ENCODE measurements at regions not wholly inside any gene's neighbourhood (a gene's known extent, or its start where the extent isn't known, plus 50 kb on each side); places are given as distances from the start of the nearest gene placed in this dataset.
"Not testable (repeated sequence)": the region's sequence is repeated elsewhere in the genome, so short reads cannot be mapped to it uniquely, and the experiment has no call there.

DNA sequence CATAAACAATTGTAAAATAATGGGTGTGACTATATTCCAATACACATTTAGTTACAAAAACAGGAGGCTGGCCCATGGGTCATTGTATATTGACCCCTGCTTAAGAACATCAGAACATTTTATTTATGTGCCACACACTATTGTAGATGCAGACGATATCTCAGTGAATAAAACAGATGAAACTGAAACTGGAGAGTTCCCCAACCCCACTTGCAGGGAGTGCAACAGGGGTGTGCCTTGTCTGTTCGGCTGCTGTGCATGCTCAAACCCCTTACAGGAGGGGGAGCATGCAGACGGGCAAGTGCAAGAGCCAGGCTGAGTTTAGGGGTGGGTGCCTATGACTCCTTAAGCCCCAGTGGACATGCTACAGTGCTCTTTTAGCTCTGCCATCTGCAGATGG lies 509.6 kb downstream of the IGSF11 start:
- Mint-ChIP-seq H3K27me3 (no peaks in the 10 kb centered on the region), H3K4me3 (no peak overlapping the region), H3K4me1 (no peaks in the 10 kb centered on the region), H3K27ac (no peak overlapping the region), H3K36me3 (ENCODE audit: low read depth) (no peaks in the 10 kb centered on the region), H3K9me3 (peaks cover under 1% of the 10 kb centered on the region)
- intact Hi-C loops (cut with micrococcal nuclease) = no loop called here
- ATAC-seq (ENCODE audit: low read depth) (no peak), DNase-seq (no peak)
- ChIA-PET POLR2A (no interaction called here), CTCF (no interaction called here)
- TF ChIP-seq, protein P1, sequence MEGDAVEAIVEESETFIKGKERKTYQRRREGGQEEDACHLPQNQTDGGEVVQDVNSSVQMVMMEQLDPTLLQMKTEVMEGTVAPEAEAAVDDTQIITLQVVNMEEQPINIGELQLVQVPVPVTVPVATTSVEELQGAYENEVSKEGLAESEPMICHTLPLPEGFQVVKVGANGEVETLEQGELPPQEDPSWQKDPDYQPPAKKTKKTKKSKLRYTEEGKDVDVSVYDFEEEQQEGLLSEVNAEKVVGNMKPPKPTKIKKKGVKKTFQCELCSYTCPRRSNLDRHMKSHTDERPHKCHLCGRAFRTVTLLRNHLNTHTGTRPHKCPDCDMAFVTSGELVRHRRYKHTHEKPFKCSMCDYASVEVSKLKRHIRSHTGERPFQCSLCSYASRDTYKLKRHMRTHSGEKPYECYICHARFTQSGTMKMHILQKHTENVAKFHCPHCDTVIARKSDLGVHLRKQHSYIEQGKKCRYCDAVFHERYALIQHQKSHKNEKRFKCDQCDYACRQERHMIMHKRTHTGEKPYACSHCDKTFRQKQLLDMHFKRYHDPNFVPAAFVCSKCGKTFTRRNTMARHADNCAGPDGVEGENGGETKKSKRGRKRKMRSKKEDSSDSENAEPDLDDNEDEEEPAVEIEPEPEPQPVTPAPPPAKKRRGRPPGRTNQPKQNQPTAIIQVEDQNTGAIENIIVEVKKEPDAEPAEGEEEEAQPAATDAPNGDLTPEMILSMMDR (IDR thresholded peaks at IDR 0.05) = no peak

DNA sequence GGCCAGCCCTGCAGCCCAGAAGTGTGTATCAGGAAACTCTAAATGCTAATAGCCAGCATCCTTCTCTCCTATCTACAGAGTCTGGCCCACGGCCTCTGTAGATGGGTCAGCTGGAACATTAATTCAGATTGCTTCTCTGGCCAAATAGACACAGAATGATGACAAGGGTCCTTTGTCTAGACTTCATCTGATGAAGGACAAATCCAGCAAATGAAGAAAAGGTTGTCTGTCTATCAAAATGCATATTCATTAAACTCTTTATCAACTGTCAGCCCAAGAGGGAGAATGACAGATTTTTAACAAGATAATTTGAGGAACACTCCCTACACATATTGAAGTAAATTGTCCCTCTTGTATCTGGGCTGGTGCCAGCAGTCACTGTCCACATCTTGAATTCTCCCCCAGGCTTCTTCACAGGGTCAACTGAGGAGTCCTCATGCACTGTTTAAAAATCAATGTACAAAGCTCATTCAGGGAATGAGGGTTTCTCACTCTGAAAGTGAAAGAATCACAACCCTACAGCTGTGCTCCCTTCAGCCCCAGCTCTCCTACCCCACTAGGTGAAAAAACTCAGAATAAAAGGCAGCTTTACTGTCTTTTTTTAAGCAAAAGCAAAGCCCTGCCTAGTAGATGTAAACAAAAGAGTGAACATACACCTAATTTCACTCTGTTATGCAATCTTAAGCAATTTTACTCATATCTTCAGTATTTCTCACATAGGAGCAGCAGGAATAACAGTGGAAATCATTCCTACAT lies 507.7 kb downstream of the IGSF11 start:
- ChIA-PET CTCF (no interaction called here), POLR2A (no interaction called here)
- no peak for ATAC-seq (ENCODE audit: low read depth)
- intact Hi-C loops (cut with micrococcal nuclease) = no loop called here
- TF ChIP-seq, protein P1 (IDR thresholded peaks at IDR 0.05) = no peak
- H3K9me3 Mint-ChIP-seq = peaks cover 4% of the 10 kb centered on the region
- DNase-seq = no peak
- H3K4me3 Mint-ChIP-seq = no peak overlapping the region
- no peaks in the 10 kb centered on the region for H3K36me3 Mint-ChIP-seq (ENCODE audit: low read depth)
- no peaks in the 10 kb centered on the region for H3K27me3 Mint-ChIP-seq
- no peak overlapping the region for H3K27ac Mint-ChIP-seq
- no peaks in the 10 kb centered on the region for H3K4me1 Mint-ChIP-seq

DNA sequence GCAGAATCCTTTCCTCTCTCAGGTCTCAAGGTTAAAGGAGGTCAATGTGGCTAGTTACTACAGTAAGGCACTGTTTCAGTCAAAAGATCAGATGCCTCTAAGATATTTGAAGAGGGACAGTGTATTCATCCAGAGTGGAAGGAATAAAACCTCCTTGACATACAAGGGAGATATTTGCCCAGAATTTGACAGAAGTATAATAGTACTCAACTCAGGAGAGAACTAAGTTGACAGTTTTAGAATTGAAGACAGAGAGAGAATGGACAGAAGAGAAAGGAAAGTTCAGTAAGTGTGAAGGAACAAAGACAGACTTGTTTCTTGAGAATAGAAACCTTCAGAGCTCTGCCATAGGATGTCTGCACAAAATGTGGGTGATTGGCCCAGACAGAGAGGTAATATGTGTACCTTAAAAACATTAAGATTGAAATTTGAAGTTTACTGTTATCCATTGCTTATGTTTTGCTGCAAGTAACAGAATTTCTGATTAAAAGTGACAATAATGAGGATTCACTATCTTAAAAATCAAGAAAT lies 507.1 kb downstream of the IGSF11 start:
- no peaks in the 10 kb centered on the region for H3K4me1 Mint-ChIP-seq

DNA sequence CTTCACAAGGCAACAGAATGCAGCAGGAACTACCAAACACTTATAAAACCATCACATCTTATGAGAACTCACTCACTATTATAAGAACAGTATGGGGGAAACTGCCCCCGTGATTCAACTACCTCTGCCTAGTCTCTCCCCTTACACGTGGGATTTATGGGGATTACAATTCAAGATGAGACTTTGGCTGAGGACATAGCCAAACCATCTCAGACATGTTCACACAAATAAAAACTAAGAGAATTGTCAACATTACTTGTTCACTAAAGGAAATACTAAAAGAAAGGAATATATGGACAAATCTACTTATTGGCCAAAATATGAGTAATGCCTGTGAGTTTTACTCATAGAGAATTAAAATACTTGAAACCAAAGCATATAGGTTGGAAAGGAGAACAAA lies 505.1 kb downstream of the IGSF11 start:
- TF ChIP-seq, protein P1 (IDR thresholded peaks at IDR 0.05) = no peak
- H3K4me3 Mint-ChIP-seq = no peak overlapping the region
- H3K27ac Mint-ChIP-seq = no peak overlapping the region
- no peaks in the 10 kb centered on the region for H3K4me1 Mint-ChIP-seq
- ChIA-PET POLR2A (no interaction called here), CTCF (no interaction called here)
- peaks cover 4% of the 10 kb centered on the region for H3K9me3 Mint-ChIP-seq
- ATAC-seq (ENCODE audit: low read depth) (no peak), DNase-seq (no peak)
- intact Hi-C loops (cut with micrococcal nuclease) = no loop called here
- no peaks in the 10 kb centered on the region for H3K36me3 Mint-ChIP-seq (ENCODE audit: low read depth)
- H3K27me3 Mint-ChIP-seq = no peaks in the 10 kb centered on the region

More for the DNA sequence above, 507.1 kb downstream of the IGSF11 start:
- peaks cover 4% of the 10 kb centered on the region for H3K9me3 Mint-ChIP-seq
- ATAC-seq (ENCODE audit: low read depth) = no peak
- DNase-seq = no peak
- intact Hi-C loops (cut with micrococcal nuclease) = no loop called here
- ChIA-PET POLR2A (no interaction called here), CTCF (no interaction called here)
- no peak overlapping the region for H3K27ac Mint-ChIP-seq
- no peak overlapping the region for H3K4me3 Mint-ChIP-seq
- H3K27me3 Mint-ChIP-seq = no peaks in the 10 kb centered on the region
- TF ChIP-seq, protein P1 (IDR thresholded peaks at IDR 0.05) = no peak
- H3K36me3 Mint-ChIP-seq (ENCODE audit: low read depth) = no peaks in the 10 kb centered on the region

DNA sequence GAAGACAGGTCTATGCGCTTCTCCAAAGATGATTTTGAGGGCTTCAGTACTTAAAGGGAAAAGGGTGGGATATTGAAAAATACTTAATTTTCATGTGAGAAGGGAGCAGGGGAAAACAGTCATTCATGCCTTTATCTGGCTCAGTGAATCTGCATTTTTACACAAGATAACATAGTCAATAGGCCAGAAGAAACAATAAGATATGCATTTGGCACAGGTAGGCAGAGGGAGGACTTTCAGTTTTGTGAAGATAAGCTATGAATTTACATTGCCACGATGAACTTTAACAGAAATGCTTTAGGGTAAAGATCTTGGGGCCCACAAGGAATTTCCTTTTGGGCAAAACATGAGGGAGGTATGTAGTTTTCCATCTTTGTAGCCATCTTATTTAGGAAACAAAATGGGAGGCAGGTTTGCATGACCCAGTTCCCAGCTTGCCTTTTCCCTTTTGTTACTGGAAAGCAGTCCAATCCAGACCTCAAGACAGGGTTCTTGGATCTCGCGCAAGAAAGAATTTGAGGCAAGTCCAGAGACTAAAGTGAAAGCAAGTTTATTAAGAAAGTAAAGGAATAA lies 504.2 kb downstream of the IGSF11 start:
- no peaks in the 10 kb centered on the region for H3K4me1 Mint-ChIP-seq
- no peaks in the 10 kb centered on the region for H3K36me3 Mint-ChIP-seq (ENCODE audit: low read depth)
- ChIA-PET POLR2A (no interaction called here), CTCF (no interaction called here)
- no peaks in the 10 kb centered on the region for H3K27me3 Mint-ChIP-seq
- ATAC-seq (ENCODE audit: low read depth) = no peak
- peaks cover 4% of the 10 kb centered on the region for H3K9me3 Mint-ChIP-seq
- TF ChIP-seq, protein P1 (IDR thresholded peaks at IDR 0.05) = no peak
- H3K4me3 Mint-ChIP-seq = no peak overlapping the region
- intact Hi-C loops (cut with micrococcal nuclease) = no loop called here
- no peak overlapping the region for H3K27ac Mint-ChIP-seq
- DNase-seq = no peak

DNA sequence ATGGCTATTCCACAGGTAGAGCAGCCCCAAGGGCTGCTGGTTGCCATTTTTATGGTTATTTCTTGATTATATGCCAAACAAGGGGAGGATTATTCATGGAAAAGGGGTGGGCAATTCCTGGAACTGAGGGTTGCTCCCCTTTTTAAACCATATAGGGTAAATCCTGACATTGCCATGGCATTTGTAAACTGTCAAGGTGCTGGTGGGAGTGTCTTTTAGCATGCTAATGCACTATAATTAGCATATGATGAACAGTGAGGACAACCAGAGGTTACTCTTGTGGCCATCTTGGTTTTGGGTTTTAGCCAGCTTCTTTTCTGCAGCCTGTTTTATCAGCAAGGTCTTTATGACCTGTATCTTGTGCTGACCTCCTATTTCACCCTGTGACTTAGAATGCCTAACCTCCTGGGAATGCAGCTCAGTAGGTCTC lies 503.7 kb downstream of the IGSF11 start:
- H3K9me3 Mint-ChIP-seq; ATAC-seq (ENCODE audit: low read depth); CTCF ChIA-PET; H3K4me3 Mint-ChIP-seq; H3K27me3 Mint-ChIP-seq; H3K36me3 Mint-ChIP-seq (ENCODE audit: low read depth); H3K27ac Mint-ChIP-seq; POLR2A ChIA-PET; DNase-seq; intact Hi-C loops (cut with micrococcal nuclease); H3K4me1 Mint-ChIP-seq: not testable (repeated sequence)
